Fibroblast of lung (primary cell): ENCODE measurements at regions not wholly inside any gene's neighbourhood (a gene's known extent, or its start where the extent isn't known, plus 50 kb on each side); places are given as distances from the start of the nearest gene placed in this dataset.

Experiments
- DNase-seq, 2 donors: peaks; one replicate each; pipeline versions ENCODE4 v3.0.0 to v3.0.0-alpha.2; 2010; ENCODE audit warnings: low read depth in 2 of 2
- H2AFZ ChIP-seq: 2 replicates; pipeline ENCODE4 v1.5.1; 2012; ENCODE audit warnings: low read length, control low read depth, inconsistent platforms
- H3K27ac ChIP-seq: 2 replicates; pipeline ENCODE4 v1.5.1; 2011; ENCODE audit warnings: low read length, control low read depth; ENCODE audit not compliant: insufficient read depth
- H3K27me3 ChIP-seq: 2 replicates; pipeline ENCODE4 v1.5.1; 2011; ENCODE audit warnings: mild to moderate bottlenecking, low read length; ENCODE audit not compliant: control insufficient read depth, insufficient read depth
- H3K36me3 ChIP-seq: 2 replicates; pipeline ENCODE4 v1.5.1; 2011; ENCODE audit warnings: low read length; ENCODE audit not compliant: control insufficient read depth, insufficient read depth
- H3K4me1 ChIP-seq: 2 replicates; pipeline ENCODE4 v1.5.1; 2011; ENCODE audit warnings: low read length; ENCODE audit not compliant: control insufficient read depth, insufficient read depth; ENCODE audit errors: extremely low read depth
- H3K4me2 ChIP-seq: 2 replicates; pipeline ENCODE4 v1.5.1; 2011; ENCODE audit warnings: low read length, control low read depth; ENCODE audit not compliant: insufficient read depth; ENCODE audit errors: extremely low read depth
- H3K4me3 ChIP-seq, 4 experiments: fragments of 200-600 bp in 1 of 4; sonication (generic) in 1 of 4; replicated peaks in 1 of 4; 2 replicates each; pipeline ENCODE4 v1.5.1; 2011 to 2016; ENCODE audit warnings: low read length in 4 of 4, low read depth in 3 of 4, mild to moderate bottlenecking in 3 of 4, control low read depth in 2 of 4, inconsistent platforms in 1 of 4, mixed read lengths in 1 of 4; ENCODE audit not compliant: insufficient read depth in 1 of 4; ENCODE audit errors: control extremely low read depth in 1 of 4
- H3K79me2 ChIP-seq: 2 replicates; pipeline ENCODE4 v1.5.1; 2012; ENCODE audit warnings: mild to moderate bottlenecking, low read length, inconsistent platforms; ENCODE audit not compliant: control insufficient read depth, insufficient read depth
- H3K9ac ChIP-seq: 2 replicates; pipeline ENCODE4 v1.5.1; 2011; ENCODE audit warnings: mild to moderate bottlenecking, low read length, control low read depth; ENCODE audit not compliant: insufficient read depth
- H3K9me3 ChIP-seq: 2 replicates; pipeline ENCODE4 v1.5.1; 2012; ENCODE audit warnings: low read depth, low read length; ENCODE audit not compliant: control insufficient read depth, insufficient read depth
- H4K20me1 ChIP-seq: 2 replicates; pipeline ENCODE4 v1.5.1; 2011; ENCODE audit warnings: low read length; ENCODE audit not compliant: control insufficient read depth, insufficient read depth; ENCODE audit errors: extremely low read depth
- CTCF ChIP-seq, 2 donors: IDR thresholded peaks in 1 of 2; conservative IDR thresholded peaks in 1 of 2; 1 replicate in 1 of 2; 2 replicates in 1 of 2; pipeline ENCODE4 v1.5.1; 2011 to 2012; ENCODE audit warnings: low read length in 2 of 2, control low read depth in 1 of 2, inconsistent platforms in 1 of 2, low read depth in 1 of 2, mild to moderate bottlenecking in 1 of 2
- EZH2 ChIP-seq: IDR thresholded peaks from 2 replicates; pipeline ENCODE4 v1.5.1; 2012; ENCODE audit warnings: low read length, control low read depth, mild to moderate bottlenecking; ENCODE audit errors: missing control alignments

- no peaks in the 10 kb centered on the region for H3K4me1 ChIP-seq
- H3K9ac ChIP-seq = no peak overlapping the region
- no peaks in the 10 kb centered on the region for H3K36me3 ChIP-seq
- no peaks in the 10 kb centered on the region for H3K9me3 ChIP-seq
- no peak overlapping the region for H3K27ac ChIP-seq
- no peaks in the 10 kb centered on the region for H4K20me1 ChIP-seq
- no peak overlapping the region for H3K4me3 ChIP-seq
- H3K79me2 ChIP-seq = no peaks in the 10 kb centered on the region
- no peak for TF ChIP-seq CTCF (conservative IDR thresholded peaks at IDR 0.05 in 1 of 2, IDR thresholded peaks at IDR 0.05 in 1 of 2; ENCODE audit: low read depth in 1 of 2, low read length in 2 of 2)
- TF ChIP-seq EZH2 = no peak
- no peak overlapping the region for H3K4me2 ChIP-seq
- H2AFZ ChIP-seq = no peak overlapping the region
- H3K27me3 ChIP-seq = no peaks in the 10 kb centered on the region
- no peak for DNase-seq
Measured at GRCh38 chr1:208763971-208764370, 519.8 kb upstream of the PLXNA2 start.

- Histone ChIP-seq H3K27ac (no peak overlapping the region), H3K27me3 (no peaks in the 10 kb centered on the region), H3K79me2 (no peaks in the 10 kb centered on the region), H3K36me3 (no peaks in the 10 kb centered on the region), H3K4me3 (no peak overlapping the region), H3K9ac (no peak overlapping the region), H4K20me1 (no peaks in the 10 kb centered on the region), H3K9me3 (no peaks in the 10 kb centered on the region), H2AFZ (no peak overlapping the region), H3K4me1 (no peaks in the 10 kb centered on the region), H3K4me2 (no peak overlapping the region)
- DNase-seq = no peak
- TF ChIP-seq CTCF (conservative IDR thresholded peaks at IDR 0.05 in 1 of 2, IDR thresholded peaks at IDR 0.05 in 1 of 2; ENCODE audit: low read depth in 1 of 2, low read length in 2 of 2) (no peak), EZH2 (no peak)
Measured at GRCh38 chr1:208766832-208767231, 522.6 kb upstream of the PLXNA2 start.

- no peak overlapping the region for H3K4me3 ChIP-seq
Measured at GRCh38 chr1:208767816-208768215, 523.6 kb upstream of the PLXNA2 start.

More at GRCh38 chr1:208767816-208768215, 523.6 kb upstream of the PLXNA2 start:
- H3K9ac ChIP-seq = no peak overlapping the region
- H3K79me2 ChIP-seq = no peaks in the 10 kb centered on the region
- H3K9me3 ChIP-seq = no peaks in the 10 kb centered on the region
- H3K4me2 ChIP-seq = no peak overlapping the region
- H3K27me3 ChIP-seq = no peaks in the 10 kb centered on the region
- DNase-seq = no peak
- no peak overlapping the region for H3K27ac ChIP-seq
- TF ChIP-seq EZH2 = no peak
- no peak for TF ChIP-seq CTCF (conservative IDR thresholded peaks at IDR 0.05 in 1 of 2, IDR thresholded peaks at IDR 0.05 in 1 of 2; ENCODE audit: low read depth in 1 of 2, low read length in 2 of 2)
- H3K4me1 ChIP-seq = no peaks in the 10 kb centered on the region
- H3K36me3 ChIP-seq = no peaks in the 10 kb centered on the region
- no peaks in the 10 kb centered on the region for H4K20me1 ChIP-seq
- no peak overlapping the region for H2AFZ ChIP-seq
